ENCODE measurements at regions not wholly inside any gene's neighbourhood (a gene's known extent, or its start where the extent isn't known, plus 50 kb on each side); places are given as distances from the start of the nearest gene placed in this dataset.

- DNase-seq = no peak
Measured at GRCh38 chr17:36818134-36818825, 119.0 kb upstream of the LHX1 start.

GRCh38 chr17:36823850-36824677, 113.2 kb upstream of the LHX1 start:
- DNase-seq = no peak

- DNase-seq = no peak
Measured at GRCh38 chr17:36824678-36825101, 112.6 kb upstream of the LHX1 start.

GRCh38 chr17:36825113-36825512, 112.2 kb upstream of the LHX1 start:
- no peak for DNase-seq

GRCh38 chr17:36825521-36825920, 111.8 kb upstream of the LHX1 start:
- DNase-seq = no peak

- DNase-seq = no peak
Measured at GRCh38 chr17:36825951-36826350, 111.3 kb upstream of the LHX1 start.

GRCh38 chr17:36827081-36827480, 110.2 kb upstream of the LHX1 start:
- no peak for DNase-seq

GRCh38 chr17:36829676-36830075, 107.6 kb upstream of the LHX1 start:
- no peak for DNase-seq

GRCh38 chr17:36833279-36833678, 104.0 kb upstream of the LHX1 start:
- no peak for DNase-seq

- DNase-seq = no peak
Measured at GRCh38 chr17:36835036-36835435, 102.2 kb upstream of the LHX1 start.

- DNase-seq = no peak
Measured at GRCh38 chr17:36837195-36837938, 99.9 kb upstream of the LHX1 start.

GRCh38 chr17:36837939-36838272, 99.4 kb upstream of the LHX1 start:
- DNase-seq = no peak

- no peak for DNase-seq
Measured at GRCh38 chr17:36839256-36839655, 98.0 kb upstream of the LHX1 start.

- no peak for DNase-seq
Measured at GRCh38 chr17:36840796-36841195, 96.5 kb upstream of the LHX1 start.

- no peak for DNase-seq
Measured at GRCh38 chr17:36842231-36842819, 95.0 kb upstream of the LHX1 start.

GRCh38 chr17:36842963-36843558, 94.2 kb upstream of the LHX1 start:
- no peak for DNase-seq

- no peak for DNase-seq
Measured at GRCh38 chr17:36844013-36844412, 93.3 kb upstream of the LHX1 start.

- DNase-seq = no peak
Measured at GRCh38 chr17:36844601-36845000, 92.7 kb upstream of the LHX1 start.

- DNase-seq = no peak
Measured at GRCh38 chr17:36845916-36846315, 91.4 kb upstream of the LHX1 start.

- DNase-seq = no peak
Measured at GRCh38 chr17:36846410-36847292, 90.6 kb upstream of the LHX1 start.
